ENCODE measurements at regions not wholly inside any gene's neighbourhood (a gene's known extent, or its start where the extent isn't known, plus 50 kb on each side); places are given as distances from the start of the nearest gene placed in this dataset.

- TF ChIP-seq, protein P1, sequence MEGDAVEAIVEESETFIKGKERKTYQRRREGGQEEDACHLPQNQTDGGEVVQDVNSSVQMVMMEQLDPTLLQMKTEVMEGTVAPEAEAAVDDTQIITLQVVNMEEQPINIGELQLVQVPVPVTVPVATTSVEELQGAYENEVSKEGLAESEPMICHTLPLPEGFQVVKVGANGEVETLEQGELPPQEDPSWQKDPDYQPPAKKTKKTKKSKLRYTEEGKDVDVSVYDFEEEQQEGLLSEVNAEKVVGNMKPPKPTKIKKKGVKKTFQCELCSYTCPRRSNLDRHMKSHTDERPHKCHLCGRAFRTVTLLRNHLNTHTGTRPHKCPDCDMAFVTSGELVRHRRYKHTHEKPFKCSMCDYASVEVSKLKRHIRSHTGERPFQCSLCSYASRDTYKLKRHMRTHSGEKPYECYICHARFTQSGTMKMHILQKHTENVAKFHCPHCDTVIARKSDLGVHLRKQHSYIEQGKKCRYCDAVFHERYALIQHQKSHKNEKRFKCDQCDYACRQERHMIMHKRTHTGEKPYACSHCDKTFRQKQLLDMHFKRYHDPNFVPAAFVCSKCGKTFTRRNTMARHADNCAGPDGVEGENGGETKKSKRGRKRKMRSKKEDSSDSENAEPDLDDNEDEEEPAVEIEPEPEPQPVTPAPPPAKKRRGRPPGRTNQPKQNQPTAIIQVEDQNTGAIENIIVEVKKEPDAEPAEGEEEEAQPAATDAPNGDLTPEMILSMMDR (IDR thresholded peaks at IDR 0.05) = no peak
- no peak for TF ChIP-seq POLR2A (IDR thresholded peaks at IDR 0.05)
- TF ChIP-seq POLR2AphosphoS5 (IDR thresholded peaks at IDR 0.05; ENCODE audit: insufficient read depth in 1 of 2, low read depth in 1 of 2) = no peak
Observed at GRCh38 chr2:10971161-10971887, 59.6 kb downstream of the KCNF1 start.
